ENCODE measurements at regions not wholly inside any gene's neighbourhood (a gene's known extent, or its start where the extent isn't known, plus 50 kb on each side); places are given as distances from the start of the nearest gene placed in this dataset.

- TF ChIP-seq CTCF (optimal IDR thresholded peaks at IDR 0.05 in 1 of 3, IDR thresholded peaks at IDR 0.05 in 1 of 3, conservative IDR thresholded peaks at IDR 0.05 in 1 of 3; ENCODE audit: extremely low read depth in 1 of 3, insufficient read depth in 2 of 3, low read length in 3 of 3), result no peak
- TF ChIP-seq EZH2 (IDR thresholded peaks at IDR 0.05; ENCODE audit: low read length), result no peak
Observed at GRCh38 chr6:149130508-149130907, 187.0 kb upstream of the TAB2 start.

Data from keratinocyte (primary cell).